K562 (cell line): ENCODE measurements at regions not wholly inside any gene's neighbourhood (a gene's known extent, or its start where the extent isn't known, plus 50 kb on each side); places are given as distances from the start of the nearest gene placed in this dataset.

ENCODE experiments used
- ATAC-seq: fragments of 200-7000 bp; cut with Tn5 transposase; 3 replicates; pipeline ENCODE4 v1.9.1; 2020; ENCODE audit warnings: moderate library complexity
- BruUV-seq: library from RNA; stranded (reverse); fragments of 400-500 nt; replicated peaks from 2 replicates; lab custom pipeline; 2021; lab: Mats Ljungman, UMichigan
- CTCF ChIA-PET: fragments of 300-600 bp; formaldehyde crosslinking; extraction: SDS; loops from one replicate; lab custom pipeline; 2021; ENCODE audit warnings: low intra/inter-chr PET ratio; lab: Yijun Ruan, JAX
- POLR2A ChIA-PET: fragments of 300-600, 350-650 bp; sonication (Branson Sonifier 250); formaldehyde crosslinking; extraction: SDS; loops from one replicate; lab custom pipeline; 2021; ENCODE audit warnings: antibody characterized with exemption, inconsistent platforms; lab: Yijun Ruan, JAX
- DNase-seq, 4 experiments: peaks; one replicate each; pipeline versions ENCODE4 v3.0.0 to v3.0.0-alpha.2; 2011 to 2018; ENCODE audit warnings: low spot score in 3 of 4, mixed read lengths in 3 of 4; ENCODE audit errors: extremely low read depth in 1 of 4
- FAIRE-seq: peaks from 2 replicates; lab custom pipeline; 2011; peaks lifted over from hg19 to GRCh38; lab: Jason Lieb, UNC
- H2AFZ ChIP-seq: 2 replicates; pipeline ENCODE4 v1.6.0; 2011; ENCODE audit warnings: low read depth, low read length, control low read depth, inconsistent platforms
- H3K27ac ChIP-seq: fragments of 200-600 bp; 3 replicates; pipeline ENCODE4 v1.8.0; 2011; ENCODE audit warnings: low read depth, mild to moderate bottlenecking, control low read depth, inconsistent platforms, low read length, moderate library complexity, mixed read lengths; ENCODE audit errors: extremely low read depth
- H3K27me3 ChIP-seq, 2 experiments: fragments of 300-600 bp in 1 of 2; 2 replicates in 1 of 2; 3 replicates in 1 of 2; pipeline versions ENCODE4 v1.6.0 to v1.8.0; 2011; ENCODE audit warnings: inconsistent platforms in 2 of 2, low read length in 2 of 2, mild to moderate bottlenecking in 1 of 2, mixed read lengths in 1 of 2, moderate library complexity in 1 of 2; ENCODE audit not compliant: control insufficient read depth in 2 of 2, insufficient read depth in 2 of 2
- H3K36me3 ChIP-seq: fragments of 300-600 bp; 3 replicates; pipeline ENCODE4 v1.8.0; 2011; ENCODE audit warnings: mild to moderate bottlenecking, low read length, inconsistent platforms; ENCODE audit not compliant: control insufficient read depth, insufficient read depth
- H3K4me1 ChIP-seq, 2 experiments: fragments of 200-600 bp in 1 of 2; replicated peaks in 1 of 2; 2 replicates in 1 of 2; 3 replicates in 1 of 2; pipeline versions ENCODE4 v1.5.1 to v1.8.0; 2011; ENCODE audit warnings: inconsistent platforms in 2 of 2, low read length in 2 of 2, mild to moderate bottlenecking in 1 of 2, mixed read lengths in 1 of 2, moderate library complexity in 1 of 2; ENCODE audit not compliant: control insufficient read depth in 2 of 2, insufficient read depth in 2 of 2
- H3K4me2 ChIP-seq: 2 replicates; pipeline ENCODE4 v1.6.1; 2011; ENCODE audit warnings: low read length, control low read depth, inconsistent platforms, mixed read lengths; ENCODE audit not compliant: insufficient read depth
- H3K4me3 ChIP-seq: fragments of 200-600 bp; sonication (generic), shearing (Covaris generic); 2 replicates; pipeline ENCODE4 v1.5.1; 2016; ENCODE audit warnings: control low read depth, inconsistent platforms
- H3K79me2 ChIP-seq: fragments of 200-600 bp; 3 replicates; pipeline ENCODE4 v1.8.0; 2011; ENCODE audit warnings: low read length, inconsistent platforms; ENCODE audit not compliant: control insufficient read depth, insufficient read depth
- H3K9ac ChIP-seq, 2 experiments: 2 replicates each; pipeline versions ENCODE4 v1.6.0 to v1.6.1; 2011; ENCODE audit warnings: low read depth in 2 of 2, low read length in 2 of 2, control low read depth in 1 of 2, inconsistent platforms in 1 of 2, mild to moderate bottlenecking in 1 of 2, mixed read lengths in 1 of 2; ENCODE audit not compliant: insufficient read depth in 1 of 2
- H3K9me1 ChIP-seq: one replicate; pipeline ENCODE4 v1.6.0; 2011; ENCODE audit warnings: inconsistent platforms, mild to moderate bottlenecking, low read length, moderate library complexity; ENCODE audit not compliant: control insufficient read depth, insufficient read depth
- H3K9me3 ChIP-seq: replicated peaks from 2 replicates; pipeline ENCODE4 v1.5.1; 2011; ENCODE audit warnings: low read depth, low read length, inconsistent platforms; ENCODE audit not compliant: control insufficient read depth, insufficient read depth
- H4K20me1 ChIP-seq: replicated peaks from 2 replicates; pipeline ENCODE4 v1.6.1; 2011; ENCODE audit warnings: low read length, inconsistent platforms, mixed read lengths; ENCODE audit not compliant: control insufficient read depth, insufficient read depth
- BRD4 ChIP-seq: fragments of 200-600 bp; sonication (generic); IDR thresholded peaks from 2 replicates; pipeline ENCODE4 v1.6.1; 2017; ENCODE audit warnings: inconsistent platforms
- BRF1 ChIP-seq: IDR thresholded peaks from 3 replicates; pipeline ENCODE4 v1.6.1; 2011; ENCODE audit warnings: borderline replicate concordance, mild to moderate bottlenecking; ENCODE audit not compliant: insufficient read length; ENCODE audit errors: extremely low read depth
- PHF8 ChIP-seq: fragments of 200-600 bp; sonication (generic); IDR thresholded peaks from 2 replicates; pipeline ENCODE4 v1.6.1; 2012; ENCODE audit warnings: mixed run types, mild to moderate bottlenecking, inconsistent platforms, low read length, moderate library complexity, borderline replicate concordance
- PTBP1 ChIP-seq: fragments of 200-400 bp; formaldehyde crosslinking; IDR thresholded peaks from 2 replicates; pipeline ENCODE4 v1.6.1; 2017; ENCODE audit warnings: low read depth, low read length
- PYGO2 ChIP-seq: fragments of 450-650 bp; IDR thresholded peaks from 2 replicates; pipeline ENCODE4 v1.6.1; 2016; ENCODE audit warnings: mild to moderate bottlenecking, missing genetic modification characterization, moderate library complexity, missing compliant biosample characterization
- RFX7 ChIP-seq: fragments of 250-450 bp; sonication (Bioruptor Pico); IDR thresholded peaks from 2 replicates; pipeline ENCODE4 v1.5.1; 2021; ENCODE audit warnings: mild to moderate bottlenecking
- SMAD4 ChIP-seq: fragments of 250-450 bp; sonication (Bioruptor Pico); conservative IDR thresholded peaks from 2 replicates; pipeline ENCODE4 v1.8.0; 2021; ENCODE audit warnings: inconsistent platforms, mild to moderate bottlenecking, moderate library complexity
- TBP ChIP-seq: optimal IDR thresholded peaks from 2 replicates; pipeline ENCODE3; 2011; ENCODE audit warnings: low read depth, low read length, improper control_type of control experiment
- ZNF277 ChIP-seq: fragments of 250-450 bp; sonication (Bioruptor Pico); IDR thresholded peaks from 2 replicates; pipeline ENCODE4 v1.8.0; 2022; ENCODE audit warnings: inconsistent platforms, mild to moderate bottlenecking, moderate library complexity, borderline replicate concordance
- WGBS: fragments of 100-300 bp; shearing (Covaris generic); methylation state at CpG from one replicate; pipeline ENCODE4 v1.1.6; 2016; ENCODE audit warnings: low coverage, mixed read lengths; ENCODE audit not compliant: insufficient coverage; ENCODE audit errors: missing lambda C conversion rate; 5-methylcytosine and 5-hydroxymethylcytosine counted together
- in situ Hi-C: fragments of 300-500 bp; cut with MboI; formaldehyde crosslinking; loops from 4 replicates; pipeline ENCODE4 v1.15.0; 2018; ENCODE audit warnings: inconsistent platforms, mixed read lengths
- intact Hi-C: fragments of 100-400 bp; cut with micrococcal nuclease; formaldehyde crosslinking; loops from 2 replicates; pipeline ENCODE4 v1.14.2; 2022
- TF ChIP-seq, protein P1 (sequence below): sonication (generic); formaldehyde crosslinking; IDR thresholded peaks from 2 replicates; pipeline ENCODE4 v1.8.1; 2023; ENCODE audit warnings: mild to moderate bottlenecking, missing genetic modification reagents

DNA sequence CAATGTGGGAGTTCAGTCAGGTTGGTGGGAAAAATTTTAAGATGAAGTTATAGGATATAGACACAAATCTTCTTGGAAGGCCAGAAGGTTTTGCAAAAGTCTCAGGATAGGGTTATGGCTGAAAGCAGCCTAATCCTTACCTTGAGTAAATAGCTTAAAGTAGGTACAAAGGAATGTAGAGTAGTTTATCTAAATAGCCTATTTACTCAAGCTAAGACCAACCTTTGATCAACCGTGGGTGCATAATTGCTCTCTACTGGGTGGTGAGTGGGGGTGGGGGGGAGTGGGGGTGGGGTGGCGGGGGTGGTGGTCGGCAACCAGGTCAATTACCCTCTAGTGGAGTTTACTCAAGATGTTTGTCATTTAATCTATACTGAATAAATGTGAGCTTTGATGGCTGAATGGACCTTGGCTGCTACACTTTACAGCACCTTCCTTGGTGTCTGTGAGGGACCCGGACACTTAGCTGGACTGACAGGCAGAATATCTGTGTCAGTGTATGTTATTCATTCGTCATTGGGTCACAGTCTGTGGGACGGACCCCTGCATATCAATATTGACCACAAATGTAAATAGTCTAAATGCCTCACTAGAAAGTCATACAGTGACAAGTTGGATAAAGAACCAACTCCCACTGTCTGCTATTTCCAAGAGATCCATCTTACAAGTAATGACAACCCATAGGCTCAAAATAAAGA, 545.7 kb upstream of the PABPC4L start (continued):
- TF ChIP-seq ZNF277: no peak
- TF ChIP-seq PTBP1: no peak
- TF ChIP-seq BRD4: no peak
- TF ChIP-seq BRF1: no peak
- no peak for TF ChIP-seq PYGO2 (tag)
- no peak for TF ChIP-seq PHF8

GRCh38 chr4:134740290-134740689, 538.7 kb upstream of the PABPC4L start:
- Histone ChIP-seq H3K4me2 (no peak overlapping the region), H3K9ac (no peak overlapping the region), H3K4me1 (no peaks in the 10 kb centered on the region), H3K4me3 (no peak overlapping the region), H3K79me2 (no peaks in the 10 kb centered on the region), H2AFZ (no peak overlapping the region), H4K20me1 (no peaks in the 10 kb centered on the region), H3K27me3 (no peaks in the 10 kb centered on the region), H3K27ac (no peak overlapping the region), H3K9me3 (no peaks in the 10 kb centered on the region), H3K9me1 (no peaks in the 10 kb centered on the region), H3K36me3 (no peaks in the 10 kb centered on the region)
- no peak for FAIRE-seq
- no peak for ATAC-seq
- POLR2A ChIA-PET: no interaction called here
- BruUV-seq: no TSS peak
- 0% methylated on average over 1 of the region's 1 CpG for WGBS
- TF ChIP-seq SMAD4 (CRISPR knock-in tag): no peak
- no peak for TF ChIP-seq RFX7 (CRISPR knock-in tag)
- no peak for TF ChIP-seq TBP
- TF ChIP-seq, protein P1, sequence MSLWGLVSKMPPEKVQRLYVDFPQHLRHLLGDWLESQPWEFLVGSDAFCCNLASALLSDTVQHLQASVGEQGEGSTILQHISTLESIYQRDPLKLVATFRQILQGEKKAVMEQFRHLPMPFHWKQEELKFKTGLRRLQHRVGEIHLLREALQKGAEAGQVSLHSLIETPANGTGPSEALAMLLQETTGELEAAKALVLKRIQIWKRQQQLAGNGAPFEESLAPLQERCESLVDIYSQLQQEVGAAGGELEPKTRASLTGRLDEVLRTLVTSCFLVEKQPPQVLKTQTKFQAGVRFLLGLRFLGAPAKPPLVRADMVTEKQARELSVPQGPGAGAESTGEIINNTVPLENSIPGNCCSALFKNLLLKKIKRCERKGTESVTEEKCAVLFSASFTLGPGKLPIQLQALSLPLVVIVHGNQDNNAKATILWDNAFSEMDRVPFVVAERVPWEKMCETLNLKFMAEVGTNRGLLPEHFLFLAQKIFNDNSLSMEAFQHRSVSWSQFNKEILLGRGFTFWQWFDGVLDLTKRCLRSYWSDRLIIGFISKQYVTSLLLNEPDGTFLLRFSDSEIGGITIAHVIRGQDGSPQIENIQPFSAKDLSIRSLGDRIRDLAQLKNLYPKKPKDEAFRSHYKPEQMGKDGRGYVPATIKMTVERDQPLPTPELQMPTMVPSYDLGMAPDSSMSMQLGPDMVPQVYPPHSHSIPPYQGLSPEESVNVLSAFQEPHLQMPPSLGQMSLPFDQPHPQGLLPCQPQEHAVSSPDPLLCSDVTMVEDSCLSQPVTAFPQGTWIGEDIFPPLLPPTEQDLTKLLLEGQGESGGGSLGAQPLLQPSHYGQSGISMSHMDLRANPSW: no peak
- CTCF ChIA-PET: no interaction called here
- intact Hi-C loops: no loop called here
- in situ Hi-C loops: no loop called here
- DNase-seq: no peak
